Gastrocnemius medialis (tissue), 4 donors: ENCODE measurements at regions not wholly inside any gene's neighbourhood (a gene's known extent, or its start where the extent isn't known, plus 50 kb on each side); places are given as distances from the start of the nearest gene placed in this dataset.

Experiments
- ATAC-seq, 2 donors: fragments of 150-250 bp; one replicate each; pipeline ENCODE4 v1.9.1; 2016
- DNase-seq, 2 donors: peaks; one replicate each; pipeline ENCODE4 v3.0.0-alpha.2; 2019
- H3K27ac ChIP-seq, 4 donors: fragments of 200-600 bp; sonication (generic); 1 replicate in 1 of 4; 2 replicates in 3 of 4; pipeline ENCODE4 v1.5.1; 2016 to 2018; ENCODE audit warnings: mild to moderate bottlenecking in 2 of 4, moderate library complexity in 1 of 4
- H3K27me3 ChIP-seq, 3 donors: fragments of 200-600 bp; sonication (generic) in 2 of 3; 1 replicate in 1 of 3; 2 replicates in 2 of 3; pipeline versions ENCODE4 v1.5.1 to v1.6.0; 2016 to 2019; ENCODE audit warnings: mild to moderate bottlenecking in 1 of 3, moderate library complexity in 1 of 3
- H3K36me3 ChIP-seq, 2 donors: fragments of 200-600 bp; sonication (generic) in 1 of 2; one replicate each; pipeline ENCODE4 v1.5.1; 2017 to 2018
- H3K4me1 ChIP-seq, 2 donors: fragments of 200-600 bp; sonication (generic) in 1 of 2; one replicate each; pipeline ENCODE4 v1.5.1; 2016 to 2017; ENCODE audit warnings: mild to moderate bottlenecking in 2 of 2
- H3K4me3 ChIP-seq, 4 donors: fragments of 200-600 bp; sonication (generic) in 3 of 4; 1 replicate in 1 of 4; 2 replicates in 3 of 4; pipeline ENCODE4 v1.5.1; 2016 to 2019; ENCODE audit warnings: mild to moderate bottlenecking in 2 of 4
- H3K9me3 ChIP-seq, 3 donors: fragments of 200-600 bp; sonication (generic) in 2 of 3; 1 replicate in 1 of 3; 2 replicates in 2 of 3; pipeline ENCODE4 v1.5.1; 2016 to 2019
- CTCF ChIP-seq, 5 experiments: fragments of 450-650 bp in 3 of 5; fragments of 200-600 bp in 2 of 5; sonication (generic) in 2 of 5; IDR thresholded peaks in 4 of 5; conservative IDR thresholded peaks in 1 of 5; 1 replicate in 4 of 5; 2 replicates in 1 of 5; pipeline ENCODE4 v1.5.1; 2016 to 2019; ENCODE audit warnings: antibody characterized with exemption in 5 of 5, mild to moderate bottlenecking in 3 of 5, moderate library complexity in 3 of 5
- POLR2A ChIP-seq, 2 donors: fragments of 450-650 bp; IDR thresholded peaks; one replicate each; pipeline ENCODE4 v1.6.1; 2017; ENCODE audit warnings: antibody characterized with exemption in 2 of 2, mild to moderate bottlenecking in 2 of 2, moderate library complexity in 2 of 2
- in situ Hi-C, 4 donors: fragments of 200-750 bp; cut with MboI; loops; one replicate each; pipeline versions ENCODE4 v1.15.0 to v1.8.0; 2017; ENCODE audit warnings: low sequenced_read_pairs in 4 of 4
- intact Hi-C: fragments of 100-400 bp; cut with DNase I; formaldehyde crosslinking; loops from one replicate; pipeline ENCODE4 v1.15.1; 2023; ENCODE audit warnings: low total_unique reads

DNA sequence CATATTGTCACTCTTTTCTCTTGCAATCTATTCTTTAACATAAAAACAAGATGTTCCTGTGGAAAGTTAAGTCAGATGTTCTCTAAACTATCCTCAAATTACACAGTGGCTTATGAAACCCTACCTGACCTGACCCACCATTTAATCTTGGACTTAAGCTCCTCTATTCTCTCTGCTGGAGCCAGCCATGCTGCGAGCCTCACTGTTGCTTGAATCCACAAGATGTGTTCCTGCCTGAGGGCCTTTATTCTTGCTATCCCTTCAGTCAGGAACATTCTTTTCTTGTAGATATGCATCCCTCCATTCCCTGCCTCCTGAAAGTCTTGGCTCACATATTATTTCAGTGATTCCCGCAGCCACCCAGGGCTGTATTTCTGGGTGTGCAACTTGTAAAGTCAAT lies 283.2 kb downstream of the EPHA7 start:
- Histone ChIP-seq H3K4me3 (no peak overlapping the region), H3K36me3 (no peaks in the 10 kb centered on the region), H3K27me3 (no peaks in the 10 kb centered on the region), H3K27ac (no peak overlapping the region), H3K4me1 (no peaks in the 10 kb centered on the region), H3K9me3 (no peaks in the 10 kb centered on the region)
- TF ChIP-seq CTCF (IDR thresholded peaks at IDR 0.05 in 4 of 5, conservative IDR thresholded peaks at IDR 0.05 in 1 of 5): no peak
- no peak for TF ChIP-seq POLR2A (IDR thresholded peaks at IDR 0.05)
- no peak for DNase-seq
- no peak for ATAC-seq
- intact Hi-C loops: no loop called here
- in situ Hi-C loops: no loop called here

GRCh38 chr6:93124006-93124632 lies 295.2 kb downstream of the EPHA7 start:
- Histone ChIP-seq H3K36me3 (no peaks in the 10 kb centered on the region), H3K9me3 (no peaks in the 10 kb centered on the region), H3K27ac (no peak overlapping the region), H3K27me3 (no peaks in the 10 kb centered on the region), H3K4me1 (no peaks in the 10 kb centered on the region), H3K4me3 (no peak overlapping the region)
- in situ Hi-C loops (no loop called here), intact Hi-C loops (no loop called here)
- DNase-seq: no peak
- TF ChIP-seq POLR2A (IDR thresholded peaks at IDR 0.05) (no peak), CTCF (IDR thresholded peaks at IDR 0.05 in 4 of 5, conservative IDR thresholded peaks at IDR 0.05 in 1 of 5) (no peak)
- no peak for ATAC-seq

GRCh38 chr6:93123585-93123984 lies 295.8 kb downstream of the EPHA7 start:
- no peak for TF ChIP-seq POLR2A (IDR thresholded peaks at IDR 0.05)
- no peak for TF ChIP-seq CTCF (IDR thresholded peaks at IDR 0.05 in 4 of 5, conservative IDR thresholded peaks at IDR 0.05 in 1 of 5)
- intact Hi-C loops (no loop called here), in situ Hi-C loops (no loop called here)
- no peaks in the 10 kb centered on the region for H3K4me1 ChIP-seq
- no peaks in the 10 kb centered on the region for H3K9me3 ChIP-seq
- no peak overlapping the region for H3K27ac ChIP-seq
- no peak for ATAC-seq
- H3K36me3 ChIP-seq: no peaks in the 10 kb centered on the region
- no peak for DNase-seq
- H3K4me3 ChIP-seq: no peak overlapping the region
- H3K27me3 ChIP-seq: no peaks in the 10 kb centered on the region

- no peak for ATAC-seq
- intact Hi-C loops: no loop called here
- no peak for DNase-seq
- Histone ChIP-seq H3K27ac (no peak overlapping the region), H3K27me3 (no peaks in the 10 kb centered on the region), H3K9me3 (no peaks in the 10 kb centered on the region), H3K36me3 (no peaks in the 10 kb centered on the region), H3K4me3 (no peak overlapping the region), H3K4me1 (no peaks in the 10 kb centered on the region)
- in situ Hi-C loops: no loop called here
- TF ChIP-seq POLR2A (IDR thresholded peaks at IDR 0.05) (no peak), CTCF (IDR thresholded peaks at IDR 0.05 in 4 of 5, conservative IDR thresholded peaks at IDR 0.05 in 1 of 5) (no peak)
Observed at GRCh38 chr6:93120154-93120742, 299.1 kb downstream of the EPHA7 start.

DNA sequence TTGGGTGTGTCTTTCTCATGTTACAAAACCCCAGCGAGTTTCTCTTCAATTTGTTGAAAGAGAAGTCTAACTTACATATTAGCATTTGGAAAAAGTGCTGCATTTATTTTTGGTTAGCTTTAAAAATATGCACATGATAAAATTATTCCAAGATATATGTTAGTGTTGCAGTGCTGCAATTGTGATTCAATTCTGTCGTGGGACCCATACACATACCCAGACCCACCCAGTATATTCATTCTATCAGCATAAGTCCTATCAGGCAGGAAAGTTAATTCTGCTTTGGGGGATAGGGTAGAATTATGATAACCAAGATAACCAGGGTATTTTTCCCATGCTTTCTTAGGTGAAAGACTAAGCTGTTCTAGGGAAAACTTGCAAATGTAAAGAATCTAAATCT lies 313.5 kb downstream of the EPHA7 start:
- intact Hi-C loops: no loop called here
- in situ Hi-C loops: no loop called here
- Histone ChIP-seq H3K36me3 (no peaks in the 10 kb centered on the region), H3K27me3 (no peaks in the 10 kb centered on the region), H3K4me1 (no peaks in the 10 kb centered on the region), H3K9me3 (no peaks in the 10 kb centered on the region), H3K27ac (no peak overlapping the region), H3K4me3 (no peak overlapping the region)
- DNase-seq: no peak
- ATAC-seq: no peak
- TF ChIP-seq CTCF (IDR thresholded peaks at IDR 0.05 in 4 of 5, conservative IDR thresholded peaks at IDR 0.05 in 1 of 5) (no peak), POLR2A (IDR thresholded peaks at IDR 0.05) (no peak)
